ENCODE measurements at regions not wholly inside any gene's neighbourhood (a gene's known extent, or its start where the extent isn't known, plus 50 kb on each side); places are given as distances from the start of the nearest gene placed in this dataset.

DNA sequence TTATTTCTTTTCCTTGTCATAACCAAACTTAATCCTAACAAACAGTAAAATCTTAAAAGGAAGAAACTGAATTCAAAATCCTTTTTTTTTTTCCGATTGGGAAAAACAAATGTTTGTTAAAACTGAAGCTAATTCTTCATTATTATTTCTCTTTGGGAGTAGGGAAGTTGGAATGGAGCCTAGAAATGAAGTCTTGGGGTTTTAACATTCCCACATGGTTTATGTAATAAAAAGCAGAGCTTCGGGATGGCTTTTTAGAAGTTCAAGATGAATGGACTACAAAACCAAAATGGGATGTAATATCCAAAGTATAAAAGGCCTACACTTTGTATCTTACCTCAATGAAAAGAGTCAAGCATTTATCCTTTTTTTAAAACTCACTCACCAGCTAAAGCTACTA lies 189.0 kb upstream of the TMC3 start:
- TF ChIP-seq, protein P1, sequence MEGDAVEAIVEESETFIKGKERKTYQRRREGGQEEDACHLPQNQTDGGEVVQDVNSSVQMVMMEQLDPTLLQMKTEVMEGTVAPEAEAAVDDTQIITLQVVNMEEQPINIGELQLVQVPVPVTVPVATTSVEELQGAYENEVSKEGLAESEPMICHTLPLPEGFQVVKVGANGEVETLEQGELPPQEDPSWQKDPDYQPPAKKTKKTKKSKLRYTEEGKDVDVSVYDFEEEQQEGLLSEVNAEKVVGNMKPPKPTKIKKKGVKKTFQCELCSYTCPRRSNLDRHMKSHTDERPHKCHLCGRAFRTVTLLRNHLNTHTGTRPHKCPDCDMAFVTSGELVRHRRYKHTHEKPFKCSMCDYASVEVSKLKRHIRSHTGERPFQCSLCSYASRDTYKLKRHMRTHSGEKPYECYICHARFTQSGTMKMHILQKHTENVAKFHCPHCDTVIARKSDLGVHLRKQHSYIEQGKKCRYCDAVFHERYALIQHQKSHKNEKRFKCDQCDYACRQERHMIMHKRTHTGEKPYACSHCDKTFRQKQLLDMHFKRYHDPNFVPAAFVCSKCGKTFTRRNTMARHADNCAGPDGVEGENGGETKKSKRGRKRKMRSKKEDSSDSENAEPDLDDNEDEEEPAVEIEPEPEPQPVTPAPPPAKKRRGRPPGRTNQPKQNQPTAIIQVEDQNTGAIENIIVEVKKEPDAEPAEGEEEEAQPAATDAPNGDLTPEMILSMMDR (IDR thresholded peaks at IDR 0.05) = no peak
- TF ChIP-seq ZFX (IDR thresholded peaks at IDR 0.05; ENCODE audit: borderline replicate concordance) = no peak
- H3K27ac ChIP-seq = no peak overlapping the region

DNA sequence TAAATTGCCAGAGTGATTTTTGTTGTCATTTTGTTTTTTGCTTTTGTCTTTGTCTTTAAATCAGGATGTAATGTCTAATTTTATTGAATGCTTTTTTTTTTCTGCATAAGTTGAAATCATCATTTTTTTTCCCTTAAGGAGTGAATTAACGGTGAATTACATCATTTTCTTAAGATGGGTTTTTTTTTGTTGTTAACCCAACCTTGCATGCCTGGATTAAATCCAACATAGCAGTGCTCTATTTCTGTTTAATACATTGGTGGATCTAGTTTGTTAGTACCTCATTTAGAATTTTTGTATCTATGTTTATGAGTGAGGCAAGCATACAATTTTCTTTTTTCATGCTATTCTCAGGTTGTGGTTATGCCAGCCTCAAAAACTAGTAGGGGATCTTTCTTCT lies 186.4 kb upstream of the TMC3 start:
- TF ChIP-seq ZFX (IDR thresholded peaks at IDR 0.05; ENCODE audit: borderline replicate concordance) = no peak
- H3K27ac ChIP-seq = no peak overlapping the region

DNA sequence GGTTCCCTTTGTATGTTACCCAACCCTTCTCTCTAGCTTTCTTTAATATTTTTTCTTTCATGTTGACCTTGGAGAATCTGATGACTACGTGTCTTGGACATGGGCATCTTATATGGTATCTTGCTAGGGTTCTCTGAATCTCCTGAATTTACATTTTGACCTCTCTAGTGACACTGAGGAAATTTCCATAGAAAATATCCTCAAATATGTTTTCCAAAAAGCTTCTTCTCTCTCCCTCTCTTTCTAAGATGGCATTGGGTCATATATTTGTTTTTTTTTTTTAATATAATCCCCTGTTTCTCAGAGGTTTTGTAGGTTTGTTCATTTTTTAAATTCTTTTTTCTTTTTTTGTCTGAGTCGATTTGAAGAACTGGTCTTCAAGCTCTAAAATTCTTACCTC lies 184.0 kb upstream of the TMC3 start:
- TF ChIP-seq, protein P1 (IDR thresholded peaks at IDR 0.05) = no peak
- TF ChIP-seq ZFX (IDR thresholded peaks at IDR 0.05; ENCODE audit: borderline replicate concordance) = no peak
- H3K27ac ChIP-seq = no peak overlapping the region

DNA sequence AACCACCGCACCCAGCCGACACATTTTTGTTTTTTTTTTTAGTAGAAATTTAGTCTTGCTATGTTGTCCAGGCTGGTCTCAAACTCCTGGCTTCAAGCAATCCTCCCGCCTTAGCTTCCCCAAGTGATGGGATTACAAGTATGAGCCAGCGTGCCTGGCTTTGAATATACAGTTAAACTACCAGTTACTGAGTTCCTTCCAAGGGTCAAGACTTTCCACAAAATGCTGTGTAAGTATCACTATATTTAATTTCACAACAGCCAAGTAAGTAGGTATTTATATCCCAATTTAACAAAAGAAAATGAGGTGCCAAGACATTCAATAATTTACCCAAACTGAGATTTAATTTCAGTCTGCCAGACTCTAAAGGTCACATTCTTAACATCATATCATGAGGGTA lies 181.3 kb upstream of the TMC3 start:
- TF ChIP-seq, protein P1 (IDR thresholded peaks at IDR 0.05) = no peak
- TF ChIP-seq ZFX (IDR thresholded peaks at IDR 0.05; ENCODE audit: borderline replicate concordance) = no peak

DNA sequence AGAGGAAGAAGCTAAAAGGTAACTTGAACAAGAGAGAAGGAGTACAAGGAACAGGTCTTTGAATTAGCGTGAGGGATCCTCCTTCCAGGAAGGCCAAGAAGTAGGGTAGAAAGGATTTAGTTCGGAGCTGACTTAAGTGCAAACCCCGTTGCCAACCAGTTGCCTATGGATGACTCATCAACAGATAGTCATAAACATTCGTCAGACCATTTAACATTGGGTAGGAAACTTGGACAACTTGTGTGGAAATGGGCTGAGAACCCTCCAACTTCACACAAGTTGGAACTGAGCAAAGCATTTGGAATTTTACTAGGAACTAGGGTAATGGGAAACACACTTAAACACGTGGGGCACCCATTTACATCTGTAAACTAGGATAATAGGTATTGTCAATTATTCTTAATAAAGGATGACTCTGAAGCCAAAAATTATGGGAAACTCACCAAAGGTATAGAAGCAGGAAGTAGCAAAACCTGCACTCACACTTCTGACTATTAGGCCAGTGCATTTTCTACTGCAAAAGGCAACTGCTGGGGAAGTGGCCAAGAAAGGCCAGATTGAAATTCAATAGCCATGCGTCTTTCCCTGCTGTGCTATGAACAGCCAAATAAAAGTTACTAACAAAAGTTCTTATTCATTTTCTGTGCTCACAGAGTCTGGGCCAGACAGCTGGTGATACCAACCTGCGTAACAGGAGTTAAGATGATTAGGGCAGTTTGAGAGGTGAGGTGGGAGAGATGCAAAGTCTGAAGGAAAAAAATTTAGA lies 174.5 kb upstream of the TMC3 start:
- TF ChIP-seq, protein P1 (IDR thresholded peaks at IDR 0.05) = no peak
- TF ChIP-seq ZFX (IDR thresholded peaks at IDR 0.05; ENCODE audit: borderline replicate concordance) = no peak
- no peak overlapping the region for H3K27ac ChIP-seq

More for the DNA sequence above, 181.3 kb upstream of the TMC3 start:
- H3K27ac ChIP-seq = no peak overlapping the region

DNA sequence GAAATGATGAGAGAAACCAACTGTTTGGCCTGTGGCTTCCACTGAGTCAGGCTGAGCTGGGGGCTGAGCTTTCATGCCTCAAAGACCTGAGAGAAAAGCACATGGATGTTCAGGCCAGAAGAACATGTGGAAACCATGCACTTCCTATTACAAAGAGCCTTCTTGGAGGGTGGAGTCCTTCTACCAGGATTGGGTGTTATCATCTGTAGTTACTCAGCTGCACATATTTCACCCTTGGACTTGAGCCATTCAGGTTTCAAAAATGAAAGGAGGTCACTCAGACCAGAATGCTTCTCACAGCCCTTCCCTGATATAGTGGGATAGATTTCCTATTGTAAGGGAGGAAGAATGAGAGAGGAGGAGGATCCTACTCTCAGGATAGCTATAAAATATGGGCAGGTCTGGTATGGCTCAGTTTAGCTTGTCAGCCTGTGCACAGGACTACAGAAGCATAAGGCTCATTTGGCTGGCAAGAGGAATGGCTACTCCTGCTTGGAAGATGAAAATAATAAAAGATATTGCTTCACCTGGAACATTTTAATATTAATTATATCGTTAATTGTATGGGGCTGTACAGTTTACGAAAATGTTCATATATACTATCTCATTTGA lies 173.6 kb upstream of the TMC3 start:
- no peak for TF ChIP-seq ZFX (IDR thresholded peaks at IDR 0.05; ENCODE audit: borderline replicate concordance)
- TF ChIP-seq, protein P1 (IDR thresholded peaks at IDR 0.05) = no peak
- no peak overlapping the region for H3K27ac ChIP-seq

DNA sequence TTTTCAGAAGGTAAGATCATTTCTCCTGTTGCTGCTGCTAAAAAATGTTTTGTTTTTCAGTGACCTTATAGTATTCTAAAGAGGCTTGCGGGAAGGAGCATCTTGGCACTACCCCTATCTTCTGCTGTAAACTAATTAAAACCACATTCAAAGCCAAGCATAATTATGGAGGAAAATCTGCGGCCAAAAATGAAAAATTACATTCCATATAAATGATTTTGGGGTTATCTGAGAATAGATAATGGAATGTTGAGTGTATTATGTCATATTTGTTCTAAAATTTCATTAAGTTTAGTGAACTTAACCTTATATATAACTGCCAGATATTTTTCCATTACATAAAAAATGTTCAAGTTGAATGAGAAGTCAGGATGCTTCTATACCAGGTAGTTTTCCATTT lies 170.4 kb upstream of the TMC3 start:
- TF ChIP-seq ZFX (IDR thresholded peaks at IDR 0.05; ENCODE audit: borderline replicate concordance) = no peak
- TF ChIP-seq, protein P1 (IDR thresholded peaks at IDR 0.05) = no peak
- H3K27ac ChIP-seq = no peak overlapping the region
